Tibial nerve (tissue), 3 donors: ENCODE measurements at regions not wholly inside any gene's neighbourhood (a gene's known extent, or its start where the extent isn't known, plus 50 kb on each side); places are given as distances from the start of the nearest gene placed in this dataset.

Experiments
- CTCF ChIP-seq, 5 experiments: fragments of 200-600 bp in 3 of 5; fragments of 450-650 bp in 2 of 5; sonication (generic) in 3 of 5; IDR thresholded peaks; one replicate each; pipeline ENCODE4 v1.5.1; 2016 to 2019; ENCODE audit warnings: antibody characterized with exemption in 5 of 5, mild to moderate bottlenecking in 3 of 5, moderate library complexity in 2 of 5
- POLR2A ChIP-seq, 2 donors: fragments of 450-650 bp; IDR thresholded peaks; one replicate each; pipeline ENCODE4 v1.6.1; 2017; ENCODE audit warnings: antibody characterized with exemption in 2 of 2, mild to moderate bottlenecking in 2 of 2, moderate library complexity in 2 of 2

DNA sequence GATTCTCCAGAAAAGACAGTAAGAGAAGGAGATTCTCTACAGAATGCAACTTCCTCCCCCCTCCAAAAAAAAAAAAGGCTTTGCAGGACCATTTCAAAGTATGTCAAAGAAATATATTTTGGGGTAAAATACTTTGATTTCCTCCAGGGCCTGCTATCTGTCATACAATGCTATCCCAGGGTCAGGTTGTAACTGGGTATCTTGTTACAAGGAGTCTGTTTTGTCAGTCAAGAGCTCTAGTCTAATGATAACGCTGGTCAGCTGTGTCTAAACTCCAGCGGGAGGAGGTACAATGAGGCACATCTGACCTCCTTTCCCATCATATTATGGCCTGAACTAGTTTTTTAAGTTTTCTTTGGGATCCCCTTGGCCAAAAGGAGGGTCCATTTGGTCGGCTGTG is 408.4 kb upstream of the CDH5 start:
- TF ChIP-seq CTCF (IDR thresholded peaks at IDR 0.05) (no peak), POLR2A (IDR thresholded peaks at IDR 0.05) (no peak)
